ENCODE measurements at regions not wholly inside any gene's neighbourhood (a gene's known extent, or its start where the extent isn't known, plus 50 kb on each side); places are given as distances from the start of the nearest gene placed in this dataset.

DNA sequence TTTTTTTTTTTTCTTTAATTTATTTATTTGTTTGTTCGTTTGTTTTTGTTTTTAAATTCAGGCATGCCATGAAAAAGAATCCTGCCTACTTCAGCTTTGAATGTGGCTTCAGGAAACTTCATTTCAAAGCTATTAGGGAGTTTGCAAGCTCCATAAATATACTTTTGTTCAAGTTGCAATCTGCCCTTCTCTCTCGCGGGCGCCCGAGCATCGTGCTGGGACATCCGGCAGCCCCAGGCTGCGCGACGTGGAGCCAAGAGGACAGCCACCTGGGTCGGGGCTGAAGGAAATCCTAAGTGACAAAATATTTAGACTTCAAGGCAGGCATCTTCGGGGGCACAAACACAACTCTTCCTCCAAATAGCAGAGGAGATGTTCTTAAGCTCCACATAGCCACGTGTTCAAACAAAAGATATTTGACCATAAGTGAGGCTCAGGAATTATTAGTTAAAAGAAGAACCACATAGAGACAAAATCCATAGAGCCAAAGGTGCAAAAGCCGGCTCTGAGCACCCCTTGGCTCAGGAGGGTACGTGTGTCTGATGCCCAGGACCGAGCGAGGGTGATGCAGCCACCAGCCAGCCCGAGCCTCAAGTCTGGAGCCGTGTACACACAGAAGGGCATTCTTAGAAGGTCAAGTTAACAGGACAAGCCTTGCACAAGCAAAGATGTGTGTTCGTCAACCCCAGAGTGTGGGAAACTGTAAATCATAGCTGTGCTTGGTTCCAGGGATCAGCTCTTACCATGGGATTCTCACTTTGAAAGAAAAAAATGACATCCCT is 256.5 kb upstream of the SALL3 start:
- no peak overlapping the region for H3K4me3 ChIP-seq
- H3K27me3 ChIP-seq, result no peaks in the 10 kb centered on the region
- H3K27ac ChIP-seq, result no peak overlapping the region
- H3K36me3 ChIP-seq, result no peaks in the 10 kb centered on the region
- H3K9me3 ChIP-seq, result no peaks in the 10 kb centered on the region
- TF ChIP-seq EP300 (IDR thresholded peaks at IDR 0.05; ENCODE audit: low read depth) (no peak), POLR2A (IDR thresholded peaks at IDR 0.05) (no peak), POLR2AphosphoS5 (IDR thresholded peaks at IDR 0.05) (no peak)
- TF ChIP-seq, protein P1, sequence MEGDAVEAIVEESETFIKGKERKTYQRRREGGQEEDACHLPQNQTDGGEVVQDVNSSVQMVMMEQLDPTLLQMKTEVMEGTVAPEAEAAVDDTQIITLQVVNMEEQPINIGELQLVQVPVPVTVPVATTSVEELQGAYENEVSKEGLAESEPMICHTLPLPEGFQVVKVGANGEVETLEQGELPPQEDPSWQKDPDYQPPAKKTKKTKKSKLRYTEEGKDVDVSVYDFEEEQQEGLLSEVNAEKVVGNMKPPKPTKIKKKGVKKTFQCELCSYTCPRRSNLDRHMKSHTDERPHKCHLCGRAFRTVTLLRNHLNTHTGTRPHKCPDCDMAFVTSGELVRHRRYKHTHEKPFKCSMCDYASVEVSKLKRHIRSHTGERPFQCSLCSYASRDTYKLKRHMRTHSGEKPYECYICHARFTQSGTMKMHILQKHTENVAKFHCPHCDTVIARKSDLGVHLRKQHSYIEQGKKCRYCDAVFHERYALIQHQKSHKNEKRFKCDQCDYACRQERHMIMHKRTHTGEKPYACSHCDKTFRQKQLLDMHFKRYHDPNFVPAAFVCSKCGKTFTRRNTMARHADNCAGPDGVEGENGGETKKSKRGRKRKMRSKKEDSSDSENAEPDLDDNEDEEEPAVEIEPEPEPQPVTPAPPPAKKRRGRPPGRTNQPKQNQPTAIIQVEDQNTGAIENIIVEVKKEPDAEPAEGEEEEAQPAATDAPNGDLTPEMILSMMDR (IDR thresholded peaks at IDR 0.05), result no peak
- 80 to 82% methylated on average over 17 to 20 of the region's 20 CpGs for WGBS, 2 donors (ENCODE audit: low coverage in 1 of 2)
- DNase-seq, result no peak
- in situ Hi-C loops (cut with MboI; ENCODE audit: low pct_ligation_motif_present in 1 of 4, low pct_unique_long_range_greater_than_20kb in 1 of 4, low sequenced_read_pairs in 3 of 4), result loop anchor here in 1 of 4 donors (25.0 kb wide), 1 partner anchor 89 kb away; no protein-coding TSS in a partner anchor
- no peaks in the 10 kb centered on the region for H3K4me1 ChIP-seq
- intact Hi-C loops (cut with DNase I; ENCODE audit: low total_unique reads), result no loop called here

DNA sequence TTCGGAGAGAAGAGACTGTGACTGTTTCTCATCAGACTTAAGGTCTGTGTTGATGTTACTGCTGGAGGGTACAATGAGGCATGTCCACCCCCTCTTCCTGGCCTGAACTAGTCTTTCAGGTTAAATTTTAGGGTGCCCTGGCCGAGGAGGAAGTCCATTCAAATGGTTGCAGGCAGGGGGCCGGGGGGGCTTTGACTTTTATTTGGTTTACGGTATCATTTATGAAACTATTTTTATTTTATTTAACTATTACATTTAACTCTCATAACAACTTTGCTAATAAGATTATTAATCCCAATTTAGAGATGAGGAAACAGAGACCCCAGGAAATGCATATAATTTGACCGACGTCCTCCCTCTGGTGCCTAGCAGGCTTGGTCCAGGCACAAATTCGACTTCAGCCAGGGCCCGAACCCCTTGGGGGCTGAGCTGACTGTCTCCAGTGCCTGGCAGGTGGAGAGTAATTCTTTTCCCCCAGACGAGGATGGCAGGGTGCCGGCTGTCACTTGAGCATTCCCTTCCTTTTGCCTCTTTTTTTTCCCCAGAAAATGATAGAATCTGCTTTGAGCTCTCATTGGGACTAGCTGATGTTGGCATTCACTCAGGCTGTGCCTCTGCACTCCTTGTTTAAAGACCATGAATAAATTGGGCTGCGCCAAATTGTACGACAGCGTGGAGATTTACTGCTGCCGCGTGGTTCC is 255.3 kb upstream of the SALL3 start:
- Histone ChIP-seq H3K4me3 (no peak overlapping the region), H3K9me3 (no peaks in the 10 kb centered on the region), H3K27me3 (no peaks in the 10 kb centered on the region), H3K27ac (no peak overlapping the region), H3K4me1 (no peaks in the 10 kb centered on the region), H3K36me3 (no peaks in the 10 kb centered on the region)
- in situ Hi-C loops (cut with MboI; ENCODE audit: low pct_ligation_motif_present in 1 of 4, low pct_unique_long_range_greater_than_20kb in 1 of 4, low sequenced_read_pairs in 3 of 4) (loop anchor here in 1 of 4 donors (25.0 kb wide), 1 partner anchor 88 kb away; no protein-coding TSS in a partner anchor), intact Hi-C loops (cut with DNase I; ENCODE audit: low total_unique reads) (no loop called here)
- WGBS, 2 donors (ENCODE audit: low coverage in 1 of 2), result 53 to 81% methylated on average over 5 to 15 of the region's 15 CpGs
- TF ChIP-seq, protein P1 (IDR thresholded peaks at IDR 0.05), result no peak
- TF ChIP-seq EP300 (IDR thresholded peaks at IDR 0.05; ENCODE audit: low read depth), result no peak
- no peak for TF ChIP-seq POLR2AphosphoS5 (IDR thresholded peaks at IDR 0.05)
- DNase-seq, result no peak

DNA sequence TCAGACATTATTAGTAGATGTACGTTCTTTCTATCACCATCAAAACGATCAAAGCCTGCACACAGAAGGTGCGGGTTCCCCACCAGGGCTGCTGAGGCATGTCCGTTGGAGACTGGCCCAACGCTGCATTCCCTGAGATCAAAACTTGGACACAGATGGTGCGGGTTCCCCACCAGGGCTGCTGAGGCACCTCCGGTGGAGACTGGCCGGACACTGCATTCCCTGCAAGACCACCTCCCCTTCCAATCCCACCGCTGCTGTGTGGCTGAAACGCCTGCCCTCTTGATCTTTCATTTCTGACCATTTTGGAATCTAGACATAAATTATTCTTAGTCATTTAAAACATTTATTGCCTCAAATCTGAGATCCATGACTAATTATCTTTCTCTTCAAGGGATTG is 254.2 kb upstream of the SALL3 start:
- DNase-seq, result no peak
- Histone ChIP-seq H3K27ac (no peak overlapping the region), H3K9me3 (no peaks in the 10 kb centered on the region), H3K4me3 (no peak overlapping the region), H3K36me3 (no peaks in the 10 kb centered on the region), H3K4me1 (no peaks in the 10 kb centered on the region), H3K27me3 (no peaks in the 10 kb centered on the region)
- in situ Hi-C loops (cut with MboI; ENCODE audit: low pct_ligation_motif_present in 1 of 4, low pct_unique_long_range_greater_than_20kb in 1 of 4, low sequenced_read_pairs in 3 of 4), result no loop called here
- WGBS, 2 donors (ENCODE audit: low coverage in 1 of 2), result 84 to 86% methylated on average over 4 to 10 of the region's 10 CpGs
- TF ChIP-seq POLR2AphosphoS5 (IDR thresholded peaks at IDR 0.05), result no peak
- TF ChIP-seq, protein P1 (IDR thresholded peaks at IDR 0.05), result no peak
- no peak for TF ChIP-seq POLR2A (IDR thresholded peaks at IDR 0.05)
- no peak for TF ChIP-seq EP300 (IDR thresholded peaks at IDR 0.05; ENCODE audit: low read depth)
- intact Hi-C loops (cut with DNase I; ENCODE audit: low total_unique reads), result no loop called here

DNA sequence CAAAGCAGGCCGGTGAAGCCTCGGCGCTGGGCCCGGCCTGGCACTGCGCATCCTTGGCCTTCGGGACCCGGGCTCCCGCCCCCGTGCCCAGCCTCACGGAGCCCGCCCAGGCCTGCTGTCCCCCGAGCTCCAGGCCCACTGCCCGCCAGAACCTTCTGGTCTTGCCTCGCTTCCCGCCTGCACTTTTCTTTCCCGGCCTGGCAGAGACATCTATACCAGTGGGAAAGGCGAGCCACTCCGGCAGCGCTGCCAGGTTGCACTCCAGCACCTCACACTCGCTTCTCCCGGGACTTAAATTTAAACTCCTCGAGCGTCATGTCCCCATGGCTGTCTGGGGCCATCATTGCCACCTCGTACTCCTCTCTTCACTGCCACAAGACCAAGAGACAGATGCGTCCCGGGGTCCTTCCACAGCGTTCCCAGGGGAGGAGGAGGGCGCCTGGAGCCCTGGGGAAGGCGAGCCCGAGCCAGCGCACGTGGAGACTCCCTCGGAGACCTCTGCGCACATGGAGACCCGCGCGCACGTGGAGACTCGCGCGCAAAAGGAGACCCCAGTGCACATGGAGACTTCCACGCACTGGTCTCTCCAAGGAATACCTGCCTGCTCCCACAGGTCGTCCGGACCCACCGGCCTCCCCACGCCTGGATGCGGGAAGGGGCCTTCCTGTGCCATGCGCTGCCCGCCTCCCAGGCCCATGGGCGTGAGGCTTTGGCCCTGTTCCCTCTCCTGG is 253.1 kb upstream of the SALL3 start:
- Histone ChIP-seq H3K9me3 (no peaks in the 10 kb centered on the region), H3K4me1 (no peaks in the 10 kb centered on the region), H3K27me3 (no peaks in the 10 kb centered on the region), H3K36me3 (no peaks in the 10 kb centered on the region), H3K27ac (no peak overlapping the region), H3K4me3 (no peak overlapping the region)
- intact Hi-C loops (cut with DNase I; ENCODE audit: low total_unique reads) (no loop called here), in situ Hi-C loops (cut with MboI; ENCODE audit: low pct_ligation_motif_present in 1 of 4, low pct_unique_long_range_greater_than_20kb in 1 of 4, low sequenced_read_pairs in 3 of 4) (no loop called here)
- 95 to 100% methylated on average over 2 to 47 of the region's 50 CpGs for WGBS, 2 donors (ENCODE audit: low coverage in 1 of 2)
- no peak for TF ChIP-seq POLR2A (IDR thresholded peaks at IDR 0.05)
- TF ChIP-seq EP300 (IDR thresholded peaks at IDR 0.05; ENCODE audit: low read depth), result no peak
- no peak for DNase-seq
